Liver (tissue), 3 donors: ENCODE measurements at regions not wholly inside any gene's neighbourhood (a gene's known extent, or its start where the extent isn't known, plus 50 kb on each side); places are given as distances from the start of the nearest gene placed in this dataset.

Experiments used
- CTCF ChIP-seq: fragments of 150-350 bp; IDR thresholded peaks from 2 replicates; pipeline ENCODE4 v1.5.1; 2017; ENCODE audit warnings: improper control_type of control experiment, low read depth, low read length; ENCODE audit not compliant: missing input control
- JUND ChIP-seq, 2 donors: IDR thresholded peaks; 2 replicates each; pipeline ENCODE4 v1.6.1; 2016; ENCODE audit warnings: antibody characterized with exemption in 2 of 2
- MAX ChIP-seq: IDR thresholded peaks from 2 replicates; pipeline ENCODE4 v1.6.1; 2016; ENCODE audit warnings: antibody characterized with exemption
- NR2F2 ChIP-seq: IDR thresholded peaks from 2 replicates; pipeline ENCODE4 v1.6.1; 2016; ENCODE audit warnings: antibody characterized with exemption
- RAD21 ChIP-seq, 2 donors: IDR thresholded peaks; 2 replicates each; pipeline ENCODE4 v1.6.1; 2016; ENCODE audit warnings: antibody characterized with exemption in 2 of 2, mild to moderate bottlenecking in 2 of 2
- REST ChIP-seq: IDR thresholded peaks from 2 replicates; pipeline ENCODE4 v1.6.1; 2016; ENCODE audit warnings: antibody characterized with exemption, mild to moderate bottlenecking
- RXRA ChIP-seq, 2 donors: IDR thresholded peaks; 2 replicates each; pipeline ENCODE4 v1.6.1; 2017 to 2018; ENCODE audit warnings: antibody characterized with exemption in 2 of 2, mild to moderate bottlenecking in 1 of 2
- TAF1 ChIP-seq: conservative IDR thresholded peaks from 2 replicates; pipeline ENCODE4 v1.6.1; 2016; ENCODE audit warnings: antibody characterized with exemption, mild to moderate bottlenecking
- YY1 ChIP-seq: IDR thresholded peaks from 2 replicates; pipeline ENCODE4 v1.6.1; 2016; ENCODE audit warnings: antibody characterized with exemption, mild to moderate bottlenecking
- ZBTB33 ChIP-seq: IDR thresholded peaks from 2 replicates; pipeline ENCODE4 v1.6.1; 2016; ENCODE audit warnings: antibody characterized with exemption
- donor health status: healthy.
- donor health status: healthy.

- no peak for TF ChIP-seq CTCF
- TF ChIP-seq YY1, result no peak
- no peak for TF ChIP-seq ZBTB33
- no peak for TF ChIP-seq JUND (IDR thresholded peaks at IDR 0.05)
- no peak for TF ChIP-seq REST
- TF ChIP-seq RAD21 (IDR thresholded peaks at IDR 0.05), result no peak
- TF ChIP-seq MAX, result no peak
- TF ChIP-seq NR2F2, result no peak
- TF ChIP-seq TAF1, result no peak
- no peak for TF ChIP-seq RXRA (IDR thresholded peaks at IDR 0.05)
These were observed 52.5 kb upstream of the PPP2R2D start for GRCh38 chr10:131848296-131848695.
